Neuronal stem cell (in vitro differentiated cells): ENCODE measurements at regions not wholly inside any gene's neighbourhood (a gene's known extent, or its start where the extent isn't known, plus 50 kb on each side); places are given as distances from the start of the nearest gene placed in this dataset.

ENCODE experiments used
- DNase-seq: peaks from one replicate; pipeline ENCODE4 v3.0.0-alpha.2; 2013; ENCODE audit warnings: low spot score
- H2AFZ ChIP-seq: one replicate; pipeline ENCODE4 v1.6.1; 2013; ENCODE audit warnings: mild to moderate bottlenecking, low read length, inconsistent platforms
- H2AK5ac ChIP-seq: 2 replicates; pipeline ENCODE4 v1.6.1; 2013; ENCODE audit warnings: low read depth, mild to moderate bottlenecking, inconsistent platforms, low read length, moderate library complexity, mixed read lengths
- H2BK120ac ChIP-seq: 2 replicates; pipeline ENCODE4 v1.6.1; 2013; ENCODE audit warnings: low read depth, mild to moderate bottlenecking, inconsistent platforms, low read length, moderate library complexity, mixed read lengths
- H2BK12ac ChIP-seq: one replicate; pipeline ENCODE4 v1.6.1; 2013; ENCODE audit warnings: low read length, inconsistent platforms
- H2BK15ac ChIP-seq: 2 replicates; pipeline ENCODE4 v1.6.1; 2013; ENCODE audit warnings: mild to moderate bottlenecking, low read length, inconsistent platforms, mixed read lengths
- H2BK5ac ChIP-seq: one replicate; pipeline ENCODE4 v1.6.1; 2013; ENCODE audit warnings: inconsistent platforms, mild to moderate bottlenecking, low read length, moderate library complexity
- H3K14ac ChIP-seq: one replicate; pipeline ENCODE4 v1.6.1; 2013; ENCODE audit warnings: low read length, inconsistent platforms
- H3K18ac ChIP-seq: 2 replicates; pipeline ENCODE4 v1.6.1; 2013; ENCODE audit warnings: low read length, inconsistent platforms
- H3K23ac ChIP-seq: 2 replicates; pipeline ENCODE4 v1.6.1; 2013; ENCODE audit warnings: low read depth, mild to moderate bottlenecking, mixed read lengths, low read length, inconsistent platforms; ENCODE audit not compliant: poor library complexity
- H3K27ac ChIP-seq: replicated peaks from 3 replicates; pipeline ENCODE4 v1.5.1; 2013; ENCODE audit warnings: low read length, inconsistent platforms
- H3K27me3 ChIP-seq, 3 experiments: 2 replicates each; pipeline ENCODE4 v1.6.1; 2013; ENCODE audit warnings: low read length in 3 of 3, mild to moderate bottlenecking in 2 of 3, inconsistent platforms in 1 of 3, low read depth in 1 of 3, mixed read lengths in 1 of 3, moderate library complexity in 1 of 3; ENCODE audit not compliant: control insufficient read depth in 3 of 3, insufficient read depth in 3 of 3
- H3K36me3 ChIP-seq, 2 donors: replicated peaks in 1 of 2; 2 replicates each; pipeline ENCODE4 v1.6.1; 2013; ENCODE audit warnings: low read length in 2 of 2; ENCODE audit not compliant: control insufficient read depth in 2 of 2, insufficient read depth in 2 of 2
- H3K4ac ChIP-seq: 2 replicates; pipeline ENCODE4 v1.6.1; 2013; ENCODE audit warnings: inconsistent platforms, mild to moderate bottlenecking, low read length, moderate library complexity
- H3K4me1 ChIP-seq, 2 donors: 1 replicate in 1 of 2; 2 replicates in 1 of 2; pipeline ENCODE4 v1.6.1; 2013; ENCODE audit warnings: low read length in 2 of 2, low read depth in 1 of 2; ENCODE audit not compliant: control insufficient read depth in 2 of 2, insufficient read depth in 1 of 2
- H3K4me2 ChIP-seq: one replicate; pipeline ENCODE4 v1.6.1; 2013; ENCODE audit warnings: mild to moderate bottlenecking, low read length, inconsistent platforms; ENCODE audit not compliant: insufficient read depth, poor library complexity, severe bottlenecking
- H3K4me3 ChIP-seq, 2 donors: 2 replicates each; pipeline ENCODE4 v1.5.1; 2013; ENCODE audit warnings: low read length in 2 of 2, mild to moderate bottlenecking in 2 of 2, inconsistent platforms in 1 of 2, moderate library complexity in 1 of 2
- H3K79me1 ChIP-seq: one replicate; pipeline ENCODE4 v1.6.1; 2013; ENCODE audit warnings: low read depth, mild to moderate bottlenecking, inconsistent platforms, low read length, moderate library complexity
- H3K9ac ChIP-seq: one replicate; pipeline ENCODE4 v1.6.1; 2013; ENCODE audit warnings: mild to moderate bottlenecking, low read depth, low read length, inconsistent platforms; ENCODE audit not compliant: poor library complexity
- H3K9me3 ChIP-seq, 2 donors: replicated peaks in 1 of 2; 2 replicates each; pipeline versions ENCODE3 to v1.6.1; 2013; ENCODE audit warnings: low read length in 2 of 2, mild to moderate bottlenecking in 2 of 2, inconsistent platforms in 1 of 2, low read depth in 1 of 2, mixed read lengths in 1 of 2, moderate library complexity in 1 of 2; ENCODE audit not compliant: control insufficient read depth in 2 of 2, insufficient read depth in 1 of 2
- H4K8ac ChIP-seq: one replicate; pipeline ENCODE4 v1.6.1; 2013; ENCODE audit warnings: low read depth, mild to moderate bottlenecking, inconsistent platforms, low read length, moderate library complexity
- H4K91ac ChIP-seq: one replicate; pipeline ENCODE4 v1.6.1; 2013; ENCODE audit warnings: low read length, low read depth, mild to moderate bottlenecking, inconsistent platforms; ENCODE audit not compliant: poor library complexity
- WGBS, 2 donors: extraction: QIAGEN DNeasy Blood & Tissue Kit; methylation state at CpG; one replicate each; pipeline ENCODE4 v1.1.7; 2013; ENCODE audit warnings: missing lambda C conversion rate in 2 of 2, mixed read lengths in 1 of 2; ENCODE audit not compliant: insufficient read length in 2 of 2, insufficient replicate concordance in 1 of 2; ENCODE audit errors: extremely low coverage in 2 of 2; 5-methylcytosine and 5-hydroxymethylcytosine counted together

DNA sequence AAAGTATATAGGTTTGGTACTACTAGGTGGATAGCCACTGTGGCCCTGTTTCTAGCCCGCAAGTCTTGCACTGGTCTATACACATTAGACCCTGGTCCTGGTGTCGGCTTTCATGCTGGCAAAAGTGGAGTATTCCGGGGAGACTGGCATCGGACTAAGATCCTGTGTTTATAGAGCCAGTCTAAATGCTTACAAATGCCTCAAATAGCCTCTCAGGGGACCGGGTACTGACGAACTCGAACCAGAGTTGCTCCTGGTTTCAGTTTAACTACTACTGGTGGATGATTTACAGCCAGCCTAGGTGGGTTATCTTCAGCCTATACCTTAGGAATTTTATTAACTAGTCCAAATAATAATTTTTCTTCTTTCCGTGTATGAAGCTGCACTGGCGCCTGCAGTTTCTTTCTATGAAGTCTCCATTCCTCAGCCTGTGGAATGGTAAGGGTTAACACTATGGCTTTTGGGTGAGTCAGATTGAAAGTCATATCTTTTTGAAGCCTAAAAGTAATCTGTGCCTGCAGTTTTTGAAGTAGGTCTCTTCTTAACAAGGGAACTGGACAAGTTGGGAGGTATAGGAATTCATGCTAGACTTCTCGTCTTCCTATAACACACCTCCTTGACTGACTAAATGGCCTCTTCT lies 51.3 kb downstream of the OR10H4 start:
- Histone ChIP-seq H2BK120ac (no peak overlapping the region), H2BK12ac (no peak overlapping the region), H2AFZ (no peak overlapping the region), H3K4ac (no peak overlapping the region), H2BK15ac (no peak overlapping the region), H3K27me3 (peaks cover 0 to 36% (median 0%) of the 10 kb centered on the region in 3 experiments), H3K14ac (no peak overlapping the region), H4K91ac (no peak overlapping the region), H3K18ac (no peak overlapping the region), H3K27ac (no peak overlapping the region), H2AK5ac (no peak overlapping the region), H3K9me3 (peaks cover 0 to 18% of the 10 kb centered on the region in 2 donors), H3K4me2 (no peak overlapping the region), H3K4me1 (no peaks in the 10 kb centered on the region), H3K23ac (no peak overlapping the region), H3K9ac (no peak overlapping the region), H2BK5ac (no peak overlapping the region), H3K4me3 (no peak overlapping the region), H3K36me3 (no peaks in the 10 kb centered on the region), H4K8ac (no peak overlapping the region), H3K79me1 (no peaks in the 10 kb centered on the region)
- DNase-seq: no peak
- WGBS, 2 donors: no CpG with 5 or more reads among the region's 10 CpGs

GRCh38 chr19:16001481-16002312 lies 52.9 kb downstream of the OR10H4 start:
- no peak overlapping the region for H3K9ac ChIP-seq
- no CpG with 5 or more reads among the region's 12 CpGs for WGBS, 2 donors
- H3K79me1 ChIP-seq: no peaks in the 10 kb centered on the region
- H3K36me3 ChIP-seq: no peaks in the 10 kb centered on the region
- no peak overlapping the region for H2AK5ac ChIP-seq
- no peak overlapping the region for H3K23ac ChIP-seq
- H2BK15ac ChIP-seq: no peak overlapping the region
- no peak overlapping the region for H3K4me2 ChIP-seq
- no peak overlapping the region for H3K4me3 ChIP-seq
- H3K14ac ChIP-seq: no peak overlapping the region
- no peak overlapping the region for H4K8ac ChIP-seq
- no peak overlapping the region for H3K27ac ChIP-seq
- H3K4me1 ChIP-seq: no peaks in the 10 kb centered on the region
- H2AFZ ChIP-seq: peak overlapping the region; percentile 3
- no peak overlapping the region for H3K18ac ChIP-seq
- H2BK12ac ChIP-seq: no peak overlapping the region
- H2BK5ac ChIP-seq: no peak overlapping the region
- peaks cover 0 to 36% (median 0%) of the 10 kb centered on the region in 3 experiments for H3K27me3 ChIP-seq
- H3K9me3 ChIP-seq: peaks cover 0 to 23% of the 10 kb centered on the region in 2 donors
- H4K91ac ChIP-seq: no peak overlapping the region
- H2BK120ac ChIP-seq: no peak overlapping the region
- DNase-seq: no peak
- H3K4ac ChIP-seq: no peak overlapping the region

DNA sequence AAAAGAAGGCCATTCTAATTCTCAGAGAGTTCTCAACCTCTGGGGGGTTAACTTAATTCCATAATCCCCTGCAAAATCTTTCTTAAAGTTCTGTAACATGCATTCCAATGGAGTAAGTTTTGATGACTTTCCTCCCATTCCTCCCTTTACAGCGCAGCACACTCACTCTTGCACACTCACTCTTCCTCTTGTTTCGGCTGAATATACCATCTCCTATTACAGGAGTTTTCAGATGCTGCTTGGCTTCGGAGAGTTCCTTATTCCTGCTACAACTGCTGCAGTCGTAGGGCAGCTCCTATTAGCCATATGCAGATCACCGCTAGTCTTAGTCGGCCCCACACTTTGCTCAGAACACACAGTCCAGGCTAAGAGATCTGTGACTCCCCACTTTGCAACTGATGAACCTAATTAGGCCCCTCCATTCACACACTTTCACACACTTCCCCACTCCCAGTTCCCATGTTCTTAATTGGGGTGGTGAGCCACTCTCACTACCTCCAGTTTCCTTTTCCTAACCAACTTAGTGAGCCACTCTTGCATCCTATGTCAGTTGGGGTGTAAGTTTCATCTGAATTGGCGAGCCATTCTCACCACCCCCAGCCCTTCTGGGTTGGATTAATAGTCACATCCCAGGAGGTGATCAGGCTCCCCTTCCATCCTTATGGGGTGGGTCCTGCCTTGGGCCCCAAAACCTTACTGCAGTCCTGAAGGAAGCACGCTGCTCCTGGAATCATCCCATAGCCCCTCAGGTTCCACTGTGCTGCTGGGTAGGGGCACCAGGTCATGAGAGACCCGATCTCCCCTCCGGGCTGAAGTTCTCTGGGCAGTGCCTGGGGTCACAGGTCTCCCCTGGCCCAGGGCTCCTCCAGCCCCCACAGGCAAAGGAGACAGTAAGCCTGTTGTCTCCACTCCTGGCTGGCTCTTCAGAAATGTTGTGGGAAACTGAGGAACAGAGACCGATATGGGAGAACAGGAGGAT lies 53.9 kb downstream of the OR10H4 start:
- Histone ChIP-seq H3K9me3 (peaks cover 0 to 18% of the 10 kb centered on the region in 2 donors), H2BK12ac (no peak overlapping the region), H3K18ac (no peak overlapping the region), H3K4me3 (no peak overlapping the region), H4K91ac (no peak overlapping the region), H3K9ac (no peak overlapping the region), H3K4ac (no peak overlapping the region), H2AFZ (no peak overlapping the region), H3K4me2 (no peak overlapping the region), H2BK120ac (no peak overlapping the region), H2AK5ac (no peak overlapping the region), H3K27ac (no peak overlapping the region), H3K14ac (no peak overlapping the region), H3K79me1 (no peaks in the 10 kb centered on the region), H3K27me3 (peaks cover 0 to 36% (median 0%) of the 10 kb centered on the region in 3 experiments), H2BK5ac (no peak overlapping the region), H4K8ac (no peak overlapping the region), H2BK15ac (no peak overlapping the region), H3K23ac (no peak overlapping the region), H3K4me1 (no peaks in the 10 kb centered on the region), H3K36me3 (no peaks in the 10 kb centered on the region)
- no peak for DNase-seq
- WGBS, 2 donors: no CpG with 5 or more reads among the region's 11 CpGs
